Uterus (tissue), 3 donors: ENCODE measurements at regions not wholly inside any gene's neighbourhood (a gene's known extent, or its start where the extent isn't known, plus 50 kb on each side); places are given as distances from the start of the nearest gene placed in this dataset.

Source experiments
- DNase-seq, 2 donors: peaks; one replicate each; pipeline ENCODE4 v3.0.0-alpha.2; 2019 to 2020
- H3K27ac ChIP-seq, 2 donors: fragments of 200-600 bp; sonication (generic); 1 replicate in 1 of 2; 2 replicates in 1 of 2; pipeline ENCODE4 v1.5.1; 2016 to 2018
- H3K27me3 ChIP-seq, 2 donors: fragments of 200-600 bp; sonication (generic); one replicate each; pipeline ENCODE4 v1.5.1; 2018 to 2019; ENCODE audit warnings: control low read depth in 1 of 2
- H3K36me3 ChIP-seq, 2 donors: fragments of 200-600 bp; sonication (generic); one replicate each; pipeline ENCODE4 v1.5.1; 2019; ENCODE audit warnings: control low read depth in 1 of 2
- H3K4me1 ChIP-seq, 2 donors: fragments of 200-600 bp; sonication (generic); one replicate each; pipeline ENCODE4 v1.5.1; 2018 to 2019; ENCODE audit warnings: control low read depth in 1 of 2
- H3K4me3 ChIP-seq, 2 donors: fragments of 200-600 bp; sonication (generic); 1 replicate in 1 of 2; 2 replicates in 1 of 2; pipeline ENCODE4 v1.5.1; 2018 to 2019; ENCODE audit warnings: mild to moderate bottlenecking in 1 of 2
- H3K9me3 ChIP-seq, 2 donors: fragments of 200-600 bp; sonication (generic); one replicate each; pipeline ENCODE4 v1.5.1; 2019; ENCODE audit warnings: control low read depth in 1 of 2
- POLR2A ChIP-seq, 2 donors: fragments of 450-650 bp; IDR thresholded peaks; one replicate each; pipeline ENCODE4 v1.6.1; 2016; ENCODE audit warnings: antibody characterized with exemption in 2 of 2, mild to moderate bottlenecking in 1 of 2, moderate library complexity in 1 of 2
- intact Hi-C: fragments of 100-400 bp; cut with DNase I; formaldehyde crosslinking; loops from one replicate; pipeline ENCODE4 v1.15.1; 2023; ENCODE audit warnings: low total_unique reads
- TF ChIP-seq, protein P1 (sequence below), 4 experiments: fragments of 200-600 bp in 2 of 4; fragments of 450-650 bp in 2 of 4; sonication (generic) in 2 of 4; IDR thresholded peaks; one replicate each; pipeline ENCODE4 v1.5.1; 2016 to 2019; ENCODE audit warnings: antibody characterized with exemption in 4 of 4, mild to moderate bottlenecking in 2 of 4, moderate library complexity in 1 of 4
- donor health status: DM: yes; HTN: yes; CAD: no.

DNA sequence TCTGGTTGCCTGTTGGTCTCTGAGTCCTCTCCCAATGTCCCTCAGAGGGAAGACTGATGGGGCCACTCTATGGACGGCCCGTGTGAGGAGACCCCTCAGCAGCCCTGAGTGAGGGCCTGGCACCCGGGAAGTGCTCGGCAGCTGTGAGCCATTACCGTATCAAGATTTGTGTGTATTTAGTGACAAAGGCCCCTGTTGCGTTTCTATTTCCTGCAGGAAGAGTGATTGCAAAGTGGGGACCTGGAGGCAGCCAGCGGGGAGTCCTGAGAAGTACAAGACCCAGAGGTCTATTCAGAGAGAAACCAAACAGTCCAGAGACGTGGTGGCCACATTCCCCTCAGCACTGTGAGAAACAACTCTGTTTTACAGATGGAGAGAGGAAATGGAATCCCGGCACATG, 51.1 kb upstream of the CHST15 start:
- Histone ChIP-seq H3K27ac (no peak overlapping the region), H3K36me3 (no peaks in the 10 kb centered on the region), H3K4me3 (no peak overlapping the region), H3K9me3 (no peaks in the 10 kb centered on the region), H3K4me1 (no peaks in the 10 kb centered on the region), H3K27me3 (no peaks in the 10 kb centered on the region)
- intact Hi-C loops = no loop called here
- TF ChIP-seq, protein P1, sequence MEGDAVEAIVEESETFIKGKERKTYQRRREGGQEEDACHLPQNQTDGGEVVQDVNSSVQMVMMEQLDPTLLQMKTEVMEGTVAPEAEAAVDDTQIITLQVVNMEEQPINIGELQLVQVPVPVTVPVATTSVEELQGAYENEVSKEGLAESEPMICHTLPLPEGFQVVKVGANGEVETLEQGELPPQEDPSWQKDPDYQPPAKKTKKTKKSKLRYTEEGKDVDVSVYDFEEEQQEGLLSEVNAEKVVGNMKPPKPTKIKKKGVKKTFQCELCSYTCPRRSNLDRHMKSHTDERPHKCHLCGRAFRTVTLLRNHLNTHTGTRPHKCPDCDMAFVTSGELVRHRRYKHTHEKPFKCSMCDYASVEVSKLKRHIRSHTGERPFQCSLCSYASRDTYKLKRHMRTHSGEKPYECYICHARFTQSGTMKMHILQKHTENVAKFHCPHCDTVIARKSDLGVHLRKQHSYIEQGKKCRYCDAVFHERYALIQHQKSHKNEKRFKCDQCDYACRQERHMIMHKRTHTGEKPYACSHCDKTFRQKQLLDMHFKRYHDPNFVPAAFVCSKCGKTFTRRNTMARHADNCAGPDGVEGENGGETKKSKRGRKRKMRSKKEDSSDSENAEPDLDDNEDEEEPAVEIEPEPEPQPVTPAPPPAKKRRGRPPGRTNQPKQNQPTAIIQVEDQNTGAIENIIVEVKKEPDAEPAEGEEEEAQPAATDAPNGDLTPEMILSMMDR (IDR thresholded peaks at IDR 0.05) = no peak
- TF ChIP-seq POLR2A (IDR thresholded peaks at IDR 0.05) = no peak
- DNase-seq = peak in 1 of 2 donors; percentile 9

DNA sequence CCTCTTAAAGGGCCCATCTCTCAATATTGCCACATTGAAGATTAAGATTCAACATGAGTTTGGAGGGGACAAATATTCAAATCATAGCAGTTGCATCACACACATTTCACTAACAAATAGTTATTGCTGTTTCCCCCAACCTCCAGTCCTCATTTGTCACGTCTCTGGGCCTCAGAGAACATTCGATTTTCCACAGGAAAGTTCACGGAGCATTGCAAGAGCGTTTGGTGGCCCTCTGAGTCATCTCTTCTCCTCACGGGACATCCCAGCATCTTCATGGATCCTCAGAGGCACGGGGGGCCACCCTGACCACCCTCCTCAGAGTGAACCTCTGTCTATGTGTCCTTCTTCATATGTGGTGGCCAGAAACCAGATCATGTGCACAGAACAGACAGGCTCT, 50.3 kb upstream of the CHST15 start:
- Histone ChIP-seq H3K4me3 (no peak overlapping the region), H3K36me3 (no peaks in the 10 kb centered on the region), H3K9me3 (no peaks in the 10 kb centered on the region), H3K27ac (no peak overlapping the region), H3K27me3 (no peaks in the 10 kb centered on the region), H3K4me1 (no peaks in the 10 kb centered on the region)
- intact Hi-C loops = no loop called here
- no peak for TF ChIP-seq POLR2A (IDR thresholded peaks at IDR 0.05)
- TF ChIP-seq, protein P1 (IDR thresholded peaks at IDR 0.05) = no peak
- DNase-seq = peak in 1 of 2 donors; percentile 5
